GM12878 (cell line): ENCODE measurements at regions not wholly inside any gene's neighbourhood (a gene's known extent, or its start where the extent isn't known, plus 50 kb on each side); places are given as distances from the start of the nearest gene placed in this dataset.

Experiments
- BMI1 ChIP-seq: fragments of 450-650 bp; IDR thresholded peaks from 2 replicates; pipeline ENCODE4 v1.6.1; 2016; ENCODE audit warnings: mild to moderate bottlenecking, moderate library complexity, borderline replicate concordance
- CBX5 ChIP-seq: sonication (generic); IDR thresholded peaks from 2 replicates; pipeline ENCODE4 v1.6.1; 2016; ENCODE audit warnings: low read depth, moderate library complexity, mild to moderate bottlenecking, inconsistent platforms
- IKZF1 ChIP-seq: fragments of 450-650 bp; conservative IDR thresholded peaks from 2 replicates; pipeline ENCODE4 v1.6.1; 2017; ENCODE audit warnings: antibody characterized with exemption, mild to moderate bottlenecking
- JUND ChIP-seq: IDR thresholded peaks from 2 replicates; pipeline ENCODE4 v1.6.1; 2012; ENCODE audit warnings: low read depth, mild to moderate bottlenecking, low read length, improper control_type of control experiment, moderate library complexity
- KAT2A ChIP-seq: conservative IDR thresholded peaks from 2 replicates; pipeline ENCODE4 v1.6.1; 2011; ENCODE audit warnings: low read depth, low read length; ENCODE audit not compliant: control insufficient read depth
- MEF2A ChIP-seq: IDR thresholded peaks from 2 replicates; pipeline ENCODE4 v1.6.1; 2011; ENCODE audit warnings: low read depth, mild to moderate bottlenecking, low read length, moderate library complexity; ENCODE audit not compliant: insufficient read depth
- TF ChIP-seq, protein P1 (sequence below): fragments of 450-650 bp; conservative IDR thresholded peaks from 2 replicates; pipeline ENCODE4 v1.6.1; 2017; ENCODE audit warnings: mild to moderate bottlenecking, moderate library complexity
- TF ChIP-seq, protein P2 (sequence below): fragments of 450-650 bp; IDR thresholded peaks from 2 replicates; pipeline ENCODE4 v1.6.1; 2016; ENCODE audit warnings: mild to moderate bottlenecking
- TF ChIP-seq, protein P3 (sequence below): IDR thresholded peaks from 2 replicates; pipeline ENCODE4 v1.6.1; 2011; ENCODE audit warnings: low read depth, low read length, improper control_type of control experiment, borderline replicate concordance

DNA sequence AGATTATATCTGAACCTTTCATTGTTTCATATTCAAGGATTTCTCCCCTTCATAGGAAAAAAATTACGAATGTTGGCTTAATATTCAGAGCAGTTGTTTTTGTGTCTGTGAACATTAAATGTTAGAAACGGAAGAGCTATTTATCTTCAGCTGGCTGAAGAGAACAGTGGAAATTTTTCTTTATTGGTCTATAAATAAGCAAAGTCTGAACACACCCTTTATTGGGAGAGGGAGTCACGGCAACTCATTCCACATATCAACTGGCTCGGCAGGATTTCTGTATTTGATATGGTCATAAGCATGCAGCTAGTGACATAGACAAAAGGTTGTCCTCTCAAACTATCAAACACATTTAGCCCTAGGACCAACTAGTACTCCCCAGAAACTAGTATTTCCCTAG, 468.4 kb upstream of the HNRNPA3 start (continued):
- TF ChIP-seq, protein P1, sequence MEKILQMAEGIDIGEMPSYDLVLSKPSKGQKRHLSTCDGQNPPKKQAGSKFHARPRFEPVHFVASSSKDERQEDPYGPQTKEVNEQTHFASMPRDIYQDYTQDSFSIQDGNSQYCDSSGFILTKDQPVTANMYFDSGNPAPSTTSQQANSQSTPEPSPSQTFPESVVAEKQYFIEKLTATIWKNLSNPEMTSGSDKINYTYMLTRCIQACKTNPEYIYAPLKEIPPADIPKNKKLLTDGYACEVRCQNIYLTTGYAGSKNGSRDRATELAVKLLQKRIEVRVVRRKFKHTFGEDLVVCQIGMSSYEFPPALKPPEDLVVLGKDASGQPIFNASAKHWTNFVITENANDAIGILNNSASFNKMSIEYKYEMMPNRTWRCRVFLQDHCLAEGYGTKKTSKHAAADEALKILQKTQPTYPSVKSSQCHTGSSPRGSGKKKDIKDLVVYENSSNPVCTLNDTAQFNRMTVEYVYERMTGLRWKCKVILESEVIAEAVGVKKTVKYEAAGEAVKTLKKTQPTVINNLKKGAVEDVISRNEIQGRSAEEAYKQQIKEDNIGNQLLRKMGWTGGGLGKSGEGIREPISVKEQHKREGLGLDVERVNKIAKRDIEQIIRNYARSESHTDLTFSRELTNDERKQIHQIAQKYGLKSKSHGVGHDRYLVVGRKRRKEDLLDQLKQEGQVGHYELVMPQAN: no peak
- no peak for TF ChIP-seq MEF2A
- TF ChIP-seq KAT2A: no peak
- no peak for TF ChIP-seq IKZF1
- TF ChIP-seq, protein P2, sequence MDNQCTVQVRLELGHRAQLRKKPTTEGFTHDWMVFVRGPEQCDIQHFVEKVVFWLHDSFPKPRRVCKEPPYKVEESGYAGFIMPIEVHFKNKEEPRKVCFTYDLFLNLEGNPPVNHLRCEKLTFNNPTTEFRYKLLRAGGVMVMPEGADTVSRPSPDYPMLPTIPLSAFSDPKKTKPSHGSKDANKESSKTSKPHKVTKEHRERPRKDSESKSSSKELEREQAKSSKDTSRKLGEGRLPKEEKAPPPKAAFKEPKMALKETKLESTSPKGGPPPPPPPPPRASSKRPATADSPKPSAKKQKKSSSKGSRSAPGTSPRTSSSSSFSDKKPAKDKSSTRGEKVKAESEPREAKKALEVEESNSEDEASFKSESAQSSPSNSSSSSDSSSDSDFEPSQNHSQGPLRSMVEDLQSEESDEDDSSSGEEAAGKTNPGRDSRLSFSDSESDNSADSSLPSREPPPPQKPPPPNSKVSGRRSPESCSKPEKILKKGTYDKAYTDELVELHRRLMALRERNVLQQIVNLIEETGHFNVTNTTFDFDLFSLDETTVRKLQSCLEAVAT: no peak
- TF ChIP-seq JUND: no peak
- TF ChIP-seq BMI1: no peak
- TF ChIP-seq CBX5: no peak
- TF ChIP-seq, protein P3, sequence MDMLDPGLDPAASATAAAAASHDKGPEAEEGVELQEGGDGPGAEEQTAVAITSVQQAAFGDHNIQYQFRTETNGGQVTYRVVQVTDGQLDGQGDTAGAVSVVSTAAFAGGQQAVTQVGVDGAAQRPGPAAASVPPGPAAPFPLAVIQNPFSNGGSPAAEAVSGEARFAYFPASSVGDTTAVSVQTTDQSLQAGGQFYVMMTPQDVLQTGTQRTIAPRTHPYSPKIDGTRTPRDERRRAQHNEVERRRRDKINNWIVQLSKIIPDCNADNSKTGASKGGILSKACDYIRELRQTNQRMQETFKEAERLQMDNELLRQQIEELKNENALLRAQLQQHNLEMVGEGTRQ: no peak
